ENCODE measurements at regions not wholly inside any gene's neighbourhood (a gene's known extent, or its start where the extent isn't known, plus 50 kb on each side); places are given as distances from the start of the nearest gene placed in this dataset.

DNA sequence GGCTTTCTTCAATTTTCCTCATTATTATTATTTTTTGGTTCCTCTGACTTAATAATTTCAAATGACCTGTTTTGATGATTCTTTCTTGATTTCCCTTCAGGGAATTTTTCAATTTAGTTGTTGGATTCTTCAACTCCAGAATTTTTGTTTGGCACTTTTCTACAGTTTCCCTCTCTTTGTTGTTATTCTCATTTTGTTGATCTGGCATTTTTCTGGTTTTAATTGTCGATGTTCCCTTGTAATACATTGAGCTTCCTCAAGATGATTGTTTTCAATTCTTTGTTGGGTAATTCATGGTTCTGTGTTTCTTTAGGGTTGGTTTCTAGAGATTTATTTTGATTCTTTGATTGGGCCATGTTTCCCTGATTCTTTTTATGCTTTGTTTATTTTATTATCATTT, 67.8 kb upstream of the DNAJC1 start:
- DNase-seq: no peak

- no peak for DNase-seq
Observed at GRCh38 chr10:22067091-22067490, 63.6 kb upstream of the DNAJC1 start.

- DNase-seq: peak; percentile 20
Observed at GRCh38 chr10:22060984-22061383, 57.5 kb upstream of the DNAJC1 start.

- no peak for DNase-seq
Observed at GRCh38 chr10:22058201-22058600, 54.7 kb upstream of the DNAJC1 start.

- DNase-seq: no peak
Observed at GRCh38 chr10:22054961-22055360, 51.4 kb upstream of the DNAJC1 start.

All from CD4-positive, alpha-beta T cell treated with Interleukin-15 for 1 hour (primary cell).